ENCODE measurements at regions not wholly inside any gene's neighbourhood (a gene's known extent, or its start where the extent isn't known, plus 50 kb on each side); places are given as distances from the start of the nearest gene placed in this dataset.

- CTCF ChIA-PET: no interaction called here
- Histone ChIP-seq H3K9me3 (ENCODE audit: low read depth, low read length, poor library complexity, severe bottlenecking) (no peaks in the 10 kb centered on the region), H3K4me3 (ENCODE audit: low read depth, low read length, poor library complexity, severe bottlenecking) (no peak overlapping the region), H3K27me3 (replicated peaks; ENCODE audit: insufficient read depth, low read depth, low read length, poor library complexity) (no peaks in the 10 kb centered on the region), H3K4me1 (ENCODE audit: insufficient read depth, low read length, poor library complexity, severe bottlenecking) (no peaks in the 10 kb centered on the region), H3K27ac (ENCODE audit: low read depth, low read length, poor library complexity, severe bottlenecking) (no peak overlapping the region), H3K36me3 (ENCODE audit: insufficient read depth, low read length, poor library complexity, severe bottlenecking) (no peaks in the 10 kb centered on the region)
- BruUV-seq (replicated peaks): no TSS peak
- TF ChIP-seq CTCF (conservative IDR thresholded peaks at IDR 0.05; ENCODE audit: low read depth, low read length) (no peak), EZH2 (IDR thresholded peaks at IDR 0.05; ENCODE audit: borderline replicate concordance, low read depth, low read length, poor library complexity, severe bottlenecking) (no peak)
- intact Hi-C loops (cut with micrococcal nuclease; ENCODE audit: unreplicated experiment): no loop called here
- no peak for DNase-seq (ENCODE audit: low spot score)
- POLR2A ChIA-PET (ENCODE audit: low non-redundant PET): no interaction called here
Measured at GRCh38 chr15:62552444-62552843, 387.4 kb upstream of the C2CD4B start.

GRCh38 chr15:62553911-62554563, 389.0 kb upstream of the C2CD4B start:
- no peak for DNase-seq (ENCODE audit: low spot score)
- H3K4me1 ChIP-seq (ENCODE audit: insufficient read depth, low read length, poor library complexity, severe bottlenecking): no peaks in the 10 kb centered on the region
- no TSS peak for BruUV-seq (replicated peaks)
- no peaks in the 10 kb centered on the region for H3K9me3 ChIP-seq (ENCODE audit: low read depth, low read length, poor library complexity, severe bottlenecking)
- no peak overlapping the region for H3K27ac ChIP-seq (ENCODE audit: low read depth, low read length, poor library complexity, severe bottlenecking)
- TF ChIP-seq CTCF (conservative IDR thresholded peaks at IDR 0.05; ENCODE audit: low read depth, low read length) (no peak), EZH2 (IDR thresholded peaks at IDR 0.05; ENCODE audit: borderline replicate concordance, low read depth, low read length, poor library complexity, severe bottlenecking) (no peak)
- H3K36me3 ChIP-seq (ENCODE audit: insufficient read depth, low read length, poor library complexity, severe bottlenecking): no peaks in the 10 kb centered on the region
- H3K27me3 ChIP-seq (replicated peaks; ENCODE audit: insufficient read depth, low read depth, low read length, poor library complexity): no peaks in the 10 kb centered on the region
- ChIA-PET CTCF (no interaction called here), POLR2A (ENCODE audit: low non-redundant PET) (no interaction called here)
- intact Hi-C loops (cut with micrococcal nuclease; ENCODE audit: unreplicated experiment): no loop called here
- no peak overlapping the region for H3K4me3 ChIP-seq (ENCODE audit: low read depth, low read length, poor library complexity, severe bottlenecking)

- ChIA-PET POLR2A (ENCODE audit: low non-redundant PET) (no interaction called here), CTCF (no interaction called here)
- no TSS peak for BruUV-seq (replicated peaks)
- no peaks in the 10 kb centered on the region for H3K4me1 ChIP-seq (ENCODE audit: insufficient read depth, low read length, poor library complexity, severe bottlenecking)
- intact Hi-C loops (cut with micrococcal nuclease; ENCODE audit: unreplicated experiment): no loop called here
- no peaks in the 10 kb centered on the region for H3K9me3 ChIP-seq (ENCODE audit: low read depth, low read length, poor library complexity, severe bottlenecking)
- H3K36me3 ChIP-seq (ENCODE audit: insufficient read depth, low read length, poor library complexity, severe bottlenecking): no peaks in the 10 kb centered on the region
- no peak overlapping the region for H3K27ac ChIP-seq (ENCODE audit: low read depth, low read length, poor library complexity, severe bottlenecking)
- no peak overlapping the region for H3K4me3 ChIP-seq (ENCODE audit: low read depth, low read length, poor library complexity, severe bottlenecking)
- DNase-seq (ENCODE audit: low spot score): no peak
- H3K27me3 ChIP-seq (replicated peaks; ENCODE audit: insufficient read depth, low read depth, low read length, poor library complexity): no peaks in the 10 kb centered on the region
- TF ChIP-seq EZH2 (IDR thresholded peaks at IDR 0.05; ENCODE audit: borderline replicate concordance, low read depth, low read length, poor library complexity, severe bottlenecking) (no peak), CTCF (conservative IDR thresholded peaks at IDR 0.05; ENCODE audit: low read depth, low read length) (no peak)
Measured at GRCh38 chr15:62558640-62559380, 393.7 kb upstream of the C2CD4B start.

All from A673 (cell line).